Brain microvascular endothelial cell (primary cell): ENCODE measurements at regions not wholly inside any gene's neighbourhood (a gene's known extent, or its start where the extent isn't known, plus 50 kb on each side); places are given as distances from the start of the nearest gene placed in this dataset.

Experiments used
- DNase-seq: peaks from one replicate; pipeline ENCODE4 v3.0.0-alpha.2; 2020
- H3K27ac ChIP-seq: fragments of 250-450 bp; sonication (Bioruptor Pico); 2 replicates; pipeline ENCODE4 v1.5.1; 2020; ENCODE audit warnings: mild to moderate bottlenecking, moderate library complexity
- H3K27me3 ChIP-seq: fragments of 250-450 bp; sonication (Bioruptor Pico); replicated peaks from 2 replicates; pipeline ENCODE4 v1.5.1; 2020; ENCODE audit warnings: mild to moderate bottlenecking
- H3K36me3 ChIP-seq: fragments of 250-450 bp; sonication (Bioruptor Pico); replicated peaks from 2 replicates; pipeline ENCODE4 v1.5.1; 2020; ENCODE audit warnings: mild to moderate bottlenecking
- H3K4me3 ChIP-seq: 2 replicates; pipeline ENCODE4 v1.5.1; 2011; ENCODE audit warnings: low read depth, mild to moderate bottlenecking, control low read depth, low read length, moderate library complexity
- CTCF ChIP-seq: IDR thresholded peaks from 2 replicates; pipeline ENCODE4 v1.5.1; 2011; ENCODE audit warnings: low read depth, mild to moderate bottlenecking, moderate library complexity, low read length, control low read depth, inconsistent platforms; ENCODE audit errors: missing control alignments
- in situ Hi-C: cut with HindIII; loops from 2 replicates; pipeline ENCODE4 v1.10.0; 2017; ENCODE audit warnings: low sequenced_read_pairs, low pct_ligation_motif_present

- Histone ChIP-seq H3K27ac (no peak overlapping the region), H3K27me3 (no peaks in the 10 kb centered on the region), H3K4me3 (no peak overlapping the region), H3K36me3 (no peaks in the 10 kb centered on the region)
- in situ Hi-C loops, result no loop called here
- DNase-seq, result no peak
- TF ChIP-seq CTCF, result no peak
Observed at GRCh38 chr5:67506241-67506640, 309.6 kb upstream of the CD180 start.

- no peak for TF ChIP-seq CTCF
- Histone ChIP-seq H3K27me3 (no peaks in the 10 kb centered on the region), H3K27ac (no peak overlapping the region), H3K4me3 (no peak overlapping the region), H3K36me3 (no peaks in the 10 kb centered on the region)
- DNase-seq, result no peak
- in situ Hi-C loops, result no loop called here
Observed at GRCh38 chr5:67502951-67503350, 306.4 kb upstream of the CD180 start.

GRCh38 chr5:67496051-67496450 is 299.5 kb upstream of the CD180 start:
- H3K27me3 ChIP-seq, result no peaks in the 10 kb centered on the region
- H3K4me3 ChIP-seq, result no peak overlapping the region
- TF ChIP-seq CTCF, result no peak
- no peaks in the 10 kb centered on the region for H3K36me3 ChIP-seq
- no peak overlapping the region for H3K27ac ChIP-seq
- no peak for DNase-seq
- in situ Hi-C loops, result no loop called here

GRCh38 chr5:67495072-67495471 is 298.5 kb upstream of the CD180 start:
- no peak overlapping the region for H3K4me3 ChIP-seq
- H3K36me3 ChIP-seq, result no peaks in the 10 kb centered on the region
- no peaks in the 10 kb centered on the region for H3K27me3 ChIP-seq
- no peak for TF ChIP-seq CTCF
- no peak overlapping the region for H3K27ac ChIP-seq
- no peak for DNase-seq
- in situ Hi-C loops, result no loop called here

GRCh38 chr5:67494186-67494855 is 297.7 kb upstream of the CD180 start:
- H3K27me3 ChIP-seq, result no peaks in the 10 kb centered on the region
- TF ChIP-seq CTCF, result no peak
- in situ Hi-C loops, result no loop called here
- DNase-seq, result no peak
- no peak overlapping the region for H3K27ac ChIP-seq
- no peak overlapping the region for H3K4me3 ChIP-seq
- no peaks in the 10 kb centered on the region for H3K36me3 ChIP-seq

GRCh38 chr5:67493676-67494075 is 297.1 kb upstream of the CD180 start:
- peak; percentile 56 for TF ChIP-seq CTCF
- Histone ChIP-seq H3K27ac (no peak overlapping the region), H3K36me3 (no peaks in the 10 kb centered on the region), H3K27me3 (no peaks in the 10 kb centered on the region), H3K4me3 (no peak overlapping the region)
- DNase-seq, result peak; percentile 17
- in situ Hi-C loops, result no loop called here
